OCI-LY3 (cell line): ENCODE measurements at regions not wholly inside any gene's neighbourhood (a gene's known extent, or its start where the extent isn't known, plus 50 kb on each side); places are given as distances from the start of the nearest gene placed in this dataset.
A peak's percentile ranks its signal among the peaks of the same experiment; 100 is the strongest.

Experiments
- H2AFZ ChIP-seq: fragments of 200-600, 300-600 bp; shearing (Covaris generic); 2 replicates; pipeline ENCODE4 v1.6.0; 2014; ENCODE audit warnings: antibody characterized with exemption, low read depth, low read length
- H3K27ac ChIP-seq: fragments of 200-600, 300-600 bp; sonication (generic); 2 replicates; pipeline ENCODE4 v1.5.1; 2014; ENCODE audit warnings: mild to moderate bottlenecking, low read length, moderate library complexity, mixed read lengths
- H3K27me3 ChIP-seq: fragments of 200-600, 300-600 bp; sonication (generic); 2 replicates; pipeline ENCODE4 v1.6.1; 2014; ENCODE audit warnings: low read depth, low read length, mixed read lengths
- H3K36me3 ChIP-seq: fragments of 200-600, 300-600 bp; sonication (generic); replicated peaks from 2 replicates; pipeline ENCODE3; 2014; ENCODE audit warnings: low read depth, low read length, mixed read lengths
- H3K4me1 ChIP-seq: fragments of 300-600, 200-600 bp; sonication (generic); 2 replicates; pipeline ENCODE4 v1.6.1; 2014; ENCODE audit warnings: low read length, mixed read lengths
- H3K4me2 ChIP-seq: fragments of 200-600, 300-600 bp; sonication (generic); 2 replicates; pipeline ENCODE4 v1.6.1; 2014; ENCODE audit warnings: low read length, mixed read lengths
- H3K4me3 ChIP-seq: fragments of 300-600, 200-600 bp; sonication (generic); 2 replicates; pipeline ENCODE4 v1.5.1; 2014; ENCODE audit warnings: antibody characterized with exemption, mild to moderate bottlenecking, low read length, moderate library complexity
- H3K79me2 ChIP-seq: fragments of 300-600, 200-600 bp; shearing (Covaris generic); 2 replicates; pipeline ENCODE4 v1.6.1; 2014; ENCODE audit warnings: mild to moderate bottlenecking, low read length, mixed read lengths
- H3K9ac ChIP-seq: fragments of 300-600, 200-600 bp; shearing (Covaris generic); 2 replicates; pipeline ENCODE4 v1.6.0; 2014; ENCODE audit warnings: mild to moderate bottlenecking, low read length, moderate library complexity
- H3K9me3 ChIP-seq: fragments of 200-600, 300-600 bp; shearing (Covaris generic); 2 replicates; pipeline ENCODE4 v1.6.1; 2014; ENCODE audit warnings: low read length, mixed read lengths; ENCODE audit not compliant: insufficient read depth
- H4K20me1 ChIP-seq: fragments of 200-600, 300-600 bp; sonication (generic); 2 replicates; pipeline ENCODE4 v1.6.1; 2016; ENCODE audit warnings: low read length, mixed read lengths; ENCODE audit not compliant: insufficient read depth
- EZH2phosphoT487 ChIP-seq: fragments of 200-600 bp; shearing (Covaris generic); IDR thresholded peaks from 2 replicates; pipeline ENCODE4 v1.6.1; 2018; ENCODE audit warnings: antibody characterized with exemption, mixed run types, low read depth
- TF ChIP-seq, protein P1 (sequence below): fragments of 200-600, 300-600 bp; sonication (generic); IDR thresholded peaks from 2 replicates; pipeline ENCODE4 v1.5.1; 2014; ENCODE audit warnings: antibody characterized with exemption, low read length, low read depth

DNA sequence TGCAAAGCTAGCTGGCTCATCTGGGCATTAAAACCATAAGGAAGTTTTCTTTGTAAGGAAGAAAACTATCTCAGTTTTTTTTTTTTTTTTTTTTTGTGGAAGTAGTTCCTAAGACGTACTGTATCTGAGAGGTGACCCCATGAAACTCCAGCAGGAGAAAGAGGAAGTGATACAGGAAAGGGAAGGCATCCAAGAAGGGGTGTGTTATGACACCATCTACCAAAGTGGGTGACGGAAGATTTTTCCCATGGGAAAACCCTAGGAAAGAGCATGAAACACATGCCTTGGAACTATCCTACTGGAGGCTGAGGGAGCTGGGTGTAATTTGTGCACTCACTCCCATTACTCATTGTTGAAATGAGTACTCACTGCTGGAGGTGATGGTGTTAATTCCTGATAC, 63.8 kb upstream of the ARHGAP20 start:
- H3K9ac ChIP-seq = no peak overlapping the region
- TF ChIP-seq EZH2phosphoT487 = no peak
- TF ChIP-seq, protein P1, sequence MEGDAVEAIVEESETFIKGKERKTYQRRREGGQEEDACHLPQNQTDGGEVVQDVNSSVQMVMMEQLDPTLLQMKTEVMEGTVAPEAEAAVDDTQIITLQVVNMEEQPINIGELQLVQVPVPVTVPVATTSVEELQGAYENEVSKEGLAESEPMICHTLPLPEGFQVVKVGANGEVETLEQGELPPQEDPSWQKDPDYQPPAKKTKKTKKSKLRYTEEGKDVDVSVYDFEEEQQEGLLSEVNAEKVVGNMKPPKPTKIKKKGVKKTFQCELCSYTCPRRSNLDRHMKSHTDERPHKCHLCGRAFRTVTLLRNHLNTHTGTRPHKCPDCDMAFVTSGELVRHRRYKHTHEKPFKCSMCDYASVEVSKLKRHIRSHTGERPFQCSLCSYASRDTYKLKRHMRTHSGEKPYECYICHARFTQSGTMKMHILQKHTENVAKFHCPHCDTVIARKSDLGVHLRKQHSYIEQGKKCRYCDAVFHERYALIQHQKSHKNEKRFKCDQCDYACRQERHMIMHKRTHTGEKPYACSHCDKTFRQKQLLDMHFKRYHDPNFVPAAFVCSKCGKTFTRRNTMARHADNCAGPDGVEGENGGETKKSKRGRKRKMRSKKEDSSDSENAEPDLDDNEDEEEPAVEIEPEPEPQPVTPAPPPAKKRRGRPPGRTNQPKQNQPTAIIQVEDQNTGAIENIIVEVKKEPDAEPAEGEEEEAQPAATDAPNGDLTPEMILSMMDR = no peak
- H3K79me2 ChIP-seq = no peaks in the 10 kb centered on the region
- H3K27me3 ChIP-seq = no peaks in the 10 kb centered on the region
- no peaks in the 10 kb centered on the region for H4K20me1 ChIP-seq
- no peaks in the 10 kb centered on the region for H3K9me3 ChIP-seq
- no peak overlapping the region for H3K4me2 ChIP-seq
- H2AFZ ChIP-seq = no peak overlapping the region
- H3K36me3 ChIP-seq = no peaks in the 10 kb centered on the region
- H3K4me3 ChIP-seq = no peak overlapping the region
- peaks cover 14% of the 10 kb centered on the region for H3K4me1 ChIP-seq
- H3K27ac ChIP-seq = no peak overlapping the region

DNA sequence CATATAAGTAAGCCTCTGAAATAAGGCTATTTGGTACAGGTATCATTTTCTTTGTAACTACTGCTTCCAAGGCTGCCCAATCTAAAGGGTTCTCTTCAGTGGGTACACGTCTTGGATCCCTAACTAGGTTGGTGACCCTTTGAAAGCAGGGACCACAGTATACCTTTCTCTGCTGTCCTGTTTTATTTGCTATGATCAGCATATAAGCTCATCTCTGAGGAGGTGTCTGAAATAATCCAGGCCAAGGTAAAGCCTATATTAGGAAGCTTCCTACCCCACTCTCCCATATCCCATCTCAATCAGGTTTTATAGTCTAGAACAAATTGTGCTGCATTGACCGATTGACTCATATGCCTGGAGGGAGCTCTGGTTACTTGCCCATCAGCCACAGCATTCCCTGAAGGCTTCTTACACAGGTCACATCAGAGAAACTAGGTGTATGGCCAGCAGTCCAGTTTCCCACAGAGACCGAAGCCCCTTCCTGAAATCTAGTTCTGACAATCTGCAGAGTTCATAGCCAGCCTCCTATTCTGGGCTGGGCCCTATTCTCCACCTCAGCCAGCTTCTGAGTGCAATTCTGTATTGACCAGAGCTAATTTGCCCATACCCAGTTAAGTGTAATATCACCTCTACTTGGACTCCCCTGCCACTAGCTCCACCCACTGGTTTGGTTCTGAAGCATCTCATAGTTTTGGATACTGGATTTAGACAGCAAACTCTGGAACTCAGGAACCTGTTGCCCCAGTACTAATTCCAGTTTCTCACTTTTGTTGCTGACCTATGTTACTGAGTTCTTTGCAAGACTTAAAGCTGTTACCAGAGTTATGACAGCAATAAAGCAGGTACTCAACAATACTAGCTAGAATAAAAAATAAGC, 62.1 kb upstream of the ARHGAP20 start:
- TF ChIP-seq, protein P1 = peak; percentile 14; the same call in 1 of the 2 replicates
- no peak for TF ChIP-seq EZH2phosphoT487
- peaks cover 14% of the 10 kb centered on the region for H3K4me1 ChIP-seq
- no peaks in the 10 kb centered on the region for H3K9me3 ChIP-seq
- H3K79me2 ChIP-seq = no peaks in the 10 kb centered on the region
- H3K4me3 ChIP-seq = no peak overlapping the region
- no peak overlapping the region for H3K4me2 ChIP-seq
- H3K36me3 ChIP-seq = no peaks in the 10 kb centered on the region
- no peaks in the 10 kb centered on the region for H4K20me1 ChIP-seq
- no peak overlapping the region for H3K9ac ChIP-seq
- H2AFZ ChIP-seq = no peak overlapping the region
- H3K27me3 ChIP-seq = no peaks in the 10 kb centered on the region
- H3K27ac ChIP-seq = no peak overlapping the region

DNA sequence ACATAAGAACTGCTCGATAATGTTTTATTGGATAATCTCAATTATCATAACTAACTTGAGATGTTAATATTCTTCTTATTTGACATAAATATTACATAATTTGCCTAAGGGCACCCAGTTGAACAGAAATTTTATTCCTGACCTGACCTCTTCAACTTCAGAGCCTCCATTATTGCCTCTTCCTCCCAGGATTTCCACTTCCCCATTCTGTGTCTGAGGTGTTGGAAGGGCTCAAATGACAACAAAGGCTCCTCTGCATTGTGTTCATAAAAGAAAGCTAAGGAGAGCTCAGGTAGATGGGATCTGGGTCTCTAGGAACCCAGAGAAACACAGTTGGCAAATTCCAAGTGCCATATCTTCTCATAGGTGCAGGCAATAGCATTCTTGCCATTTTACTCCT, 61.2 kb upstream of the ARHGAP20 start:
- Histone ChIP-seq H2AFZ (no peak overlapping the region), H3K9ac (no peak overlapping the region), H4K20me1 (no peaks in the 10 kb centered on the region), H3K27me3 (no peaks in the 10 kb centered on the region), H3K4me3 (no peak overlapping the region), H3K9me3 (no peaks in the 10 kb centered on the region), H3K27ac (no peak overlapping the region), H3K4me1 (peaks cover 12% of the 10 kb centered on the region), H3K4me2 (no peak overlapping the region), H3K79me2 (no peaks in the 10 kb centered on the region), H3K36me3 (no peaks in the 10 kb centered on the region)
- TF ChIP-seq EZH2phosphoT487 = no peak
- TF ChIP-seq, protein P1 = no peak

DNA sequence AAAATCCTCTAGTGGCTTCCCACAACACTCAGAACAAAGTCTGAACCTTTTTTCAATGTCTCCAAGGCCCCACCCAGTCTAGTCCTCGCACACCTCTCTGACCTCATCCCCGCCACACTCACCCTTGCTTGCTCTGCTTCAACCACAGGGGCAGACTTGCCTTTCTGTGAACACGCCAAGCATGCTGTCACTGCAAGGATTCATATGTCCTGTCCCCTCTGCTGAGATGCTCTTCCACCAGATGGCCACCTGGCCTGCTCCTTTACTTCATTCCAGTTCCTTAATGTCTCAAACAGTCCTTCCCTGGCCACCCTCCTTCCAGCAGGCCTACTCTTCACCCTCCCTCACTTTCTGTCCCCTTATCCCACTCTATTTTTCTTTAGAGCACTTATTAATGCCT, 60.6 kb upstream of the ARHGAP20 start:
- no peaks in the 10 kb centered on the region for H3K9me3 ChIP-seq
- H3K36me3 ChIP-seq = no peaks in the 10 kb centered on the region
- H3K4me1 ChIP-seq = peaks cover 6% of the 10 kb centered on the region
- TF ChIP-seq, protein P1 = no peak
- no peak for TF ChIP-seq EZH2phosphoT487
- no peak overlapping the region for H3K27ac ChIP-seq
- H2AFZ ChIP-seq = no peak overlapping the region
- H3K4me2 ChIP-seq = no peak overlapping the region
- no peaks in the 10 kb centered on the region for H4K20me1 ChIP-seq
- no peaks in the 10 kb centered on the region for H3K27me3 ChIP-seq
- H3K79me2 ChIP-seq = no peaks in the 10 kb centered on the region
- H3K9ac ChIP-seq = no peak overlapping the region
- H3K4me3 ChIP-seq = no peak overlapping the region
